ENCODE measurements at regions not wholly inside any gene's neighbourhood (a gene's known extent, or its start where the extent isn't known, plus 50 kb on each side); places are given as distances from the start of the nearest gene placed in this dataset.

GRCh38 chr13:73618275-73618865, 515.8 kb downstream of the KLF12 start:
- TF ChIP-seq ZNF70 (CRISPR knock-in tag; IDR thresholded peaks at IDR 0.05) (no peak), POU6F1 (CRISPR knock-in tag; IDR thresholded peaks at IDR 0.05; ENCODE audit: borderline replicate concordance, low read depth) (no peak), ISL1 (CRISPR knock-in tag; IDR thresholded peaks at IDR 0.05) (no peak), TSHZ2 (CRISPR knock-in tag; IDR thresholded peaks at IDR 0.05) (no peak), PATZ1 (CRISPR knock-in tag; IDR thresholded peaks at IDR 0.05; ENCODE audit: borderline replicate concordance) (no peak), TOX (CRISPR knock-in tag; IDR thresholded peaks at IDR 0.05; ENCODE audit: borderline replicate concordance) (no peak), CSDC2 (CRISPR knock-in tag; IDR thresholded peaks at IDR 0.05) (no peak), PPARA (CRISPR knock-in tag; IDR thresholded peaks at IDR 0.05; ENCODE audit: borderline replicate concordance) (no peak), ZFP30 (CRISPR knock-in tag; IDR thresholded peaks at IDR 0.05) (no peak), ZC3H10 (CRISPR knock-in tag; IDR thresholded peaks at IDR 0.05) (no peak), RARB (CRISPR knock-in tag; IDR thresholded peaks at IDR 0.05) (no peak), CSRNP3 (CRISPR knock-in tag; IDR thresholded peaks at IDR 0.05) (no peak), ZFP3 (CRISPR knock-in tag; IDR thresholded peaks at IDR 0.05) (no peak), ARNTL (CRISPR knock-in tag; IDR thresholded peaks at IDR 0.05; ENCODE audit: borderline replicate concordance, low read depth) (no peak)
